ENCODE measurements at regions not wholly inside any gene's neighbourhood (a gene's known extent, or its start where the extent isn't known, plus 50 kb on each side); places are given as distances from the start of the nearest gene placed in this dataset.

DNA sequence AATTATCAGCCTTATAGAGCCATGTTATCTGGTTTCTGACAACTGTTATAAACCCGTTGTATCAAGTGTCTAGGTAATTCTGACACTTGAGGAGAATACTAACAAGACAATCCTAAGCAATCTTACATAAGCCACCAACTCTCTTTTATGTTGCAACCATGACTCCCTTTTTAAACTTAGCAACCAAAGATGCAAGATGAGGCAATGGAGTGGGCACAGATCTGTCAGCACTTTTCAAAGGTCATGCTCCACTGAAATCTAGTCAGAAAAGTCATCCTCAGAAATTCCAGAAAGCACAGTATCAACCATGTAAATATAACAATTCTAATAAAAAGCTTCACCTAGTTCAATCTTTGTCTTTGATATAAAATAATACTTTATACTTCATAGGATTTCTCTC lies 77.0 kb upstream of the SEMA3A start:
- Histone ChIP-seq H3K36me3 (ENCODE audit: insufficient read depth, low read length) (no peaks in the 10 kb centered on the region), H3K4me3 (ENCODE audit: insufficient read depth, low read length) (no peak overlapping the region), H2AFZ (ENCODE audit: low read length) (no peak overlapping the region), H3K27me3 (ENCODE audit: insufficient read depth, low read length) (no peaks in the 10 kb centered on the region), H3K27ac (ENCODE audit: low read depth, low read length) (no peak overlapping the region), H3K9me3 (ENCODE audit: low read depth, low read length) (no peaks in the 10 kb centered on the region), H3K79me2 (ENCODE audit: insufficient read depth, low read length) (no peaks in the 10 kb centered on the region), H4K20me1 (ENCODE audit: insufficient read depth, low read length) (no peaks in the 10 kb centered on the region), H3K4me1 (ENCODE audit: insufficient read depth, low read length) (peaks cover 3% of the 10 kb centered on the region), H3K4me2 (ENCODE audit: insufficient read depth, low read length) (no peak overlapping the region)
- TF ChIP-seq, protein P1, sequence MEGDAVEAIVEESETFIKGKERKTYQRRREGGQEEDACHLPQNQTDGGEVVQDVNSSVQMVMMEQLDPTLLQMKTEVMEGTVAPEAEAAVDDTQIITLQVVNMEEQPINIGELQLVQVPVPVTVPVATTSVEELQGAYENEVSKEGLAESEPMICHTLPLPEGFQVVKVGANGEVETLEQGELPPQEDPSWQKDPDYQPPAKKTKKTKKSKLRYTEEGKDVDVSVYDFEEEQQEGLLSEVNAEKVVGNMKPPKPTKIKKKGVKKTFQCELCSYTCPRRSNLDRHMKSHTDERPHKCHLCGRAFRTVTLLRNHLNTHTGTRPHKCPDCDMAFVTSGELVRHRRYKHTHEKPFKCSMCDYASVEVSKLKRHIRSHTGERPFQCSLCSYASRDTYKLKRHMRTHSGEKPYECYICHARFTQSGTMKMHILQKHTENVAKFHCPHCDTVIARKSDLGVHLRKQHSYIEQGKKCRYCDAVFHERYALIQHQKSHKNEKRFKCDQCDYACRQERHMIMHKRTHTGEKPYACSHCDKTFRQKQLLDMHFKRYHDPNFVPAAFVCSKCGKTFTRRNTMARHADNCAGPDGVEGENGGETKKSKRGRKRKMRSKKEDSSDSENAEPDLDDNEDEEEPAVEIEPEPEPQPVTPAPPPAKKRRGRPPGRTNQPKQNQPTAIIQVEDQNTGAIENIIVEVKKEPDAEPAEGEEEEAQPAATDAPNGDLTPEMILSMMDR (IDR thresholded peaks at IDR 0.05; ENCODE audit: extremely low read depth, low read depth, low read length): no peak
- DNase-seq (ENCODE audit: insufficient read length, low spot score, missing footprints): no peak

DNA sequence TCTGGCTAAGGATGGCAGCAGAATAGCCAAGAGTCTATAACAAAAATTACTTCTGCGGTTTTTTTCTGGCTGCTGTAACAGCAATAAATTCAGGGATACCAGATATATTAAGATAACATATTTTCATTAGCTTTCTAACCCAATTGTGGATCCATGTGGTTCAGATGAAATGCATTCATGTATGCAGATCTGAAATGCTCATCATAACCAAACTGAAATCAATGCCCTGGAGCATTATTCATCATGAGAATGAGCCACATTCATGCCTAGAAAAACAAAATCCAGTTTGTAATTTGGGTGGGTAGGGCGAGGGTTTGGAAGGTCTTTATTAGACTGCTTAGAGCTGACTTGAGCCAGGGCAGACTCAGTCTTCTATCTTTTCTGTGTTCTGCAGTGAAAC lies 69.8 kb upstream of the SEMA3A start:
- H2AFZ ChIP-seq (ENCODE audit: low read length): peak overlapping the region; percentile 26
- no peaks in the 10 kb centered on the region for H3K36me3 ChIP-seq (ENCODE audit: insufficient read depth, low read length)
- H3K9me3 ChIP-seq (ENCODE audit: low read depth, low read length): no peaks in the 10 kb centered on the region
- peak overlapping the region; percentile 11 for H3K27ac ChIP-seq (ENCODE audit: low read depth, low read length)
- TF ChIP-seq, protein P1 (IDR thresholded peaks at IDR 0.05; ENCODE audit: extremely low read depth, low read depth, low read length): no peak
- no peaks in the 10 kb centered on the region for H3K79me2 ChIP-seq (ENCODE audit: insufficient read depth, low read length)
- peak overlapping the region; percentile 34 for H3K4me2 ChIP-seq (ENCODE audit: insufficient read depth, low read length)
- DNase-seq (ENCODE audit: insufficient read length, low spot score, missing footprints): no peak
- no peaks in the 10 kb centered on the region for H3K27me3 ChIP-seq (ENCODE audit: insufficient read depth, low read length)
- peaks cover 9% of the 10 kb centered on the region for H3K4me1 ChIP-seq (ENCODE audit: insufficient read depth, low read length)
- H4K20me1 ChIP-seq (ENCODE audit: insufficient read depth, low read length): no peaks in the 10 kb centered on the region
- no peak overlapping the region for H3K4me3 ChIP-seq (ENCODE audit: insufficient read depth, low read length)

DNA sequence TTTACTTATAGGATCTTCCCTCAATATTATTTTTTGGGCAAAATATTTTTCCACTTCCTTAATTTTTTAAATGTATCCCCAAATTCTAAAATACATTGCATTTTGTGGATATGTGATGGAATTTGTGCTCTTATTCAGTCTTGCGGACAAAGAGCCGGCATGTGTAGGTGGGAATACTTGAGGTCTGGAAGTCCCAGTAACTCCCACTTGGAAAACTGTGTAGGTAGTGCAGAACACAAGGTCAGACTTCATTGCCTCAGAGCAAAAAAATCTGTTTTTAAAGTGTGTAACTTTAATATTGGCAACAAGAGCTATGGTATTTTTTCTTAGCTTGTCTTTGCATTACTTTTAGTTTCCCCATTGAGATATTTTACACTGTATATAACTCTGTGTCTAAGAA lies 68.5 kb upstream of the SEMA3A start:
- Histone ChIP-seq H3K27ac (ENCODE audit: low read depth, low read length) (no peak overlapping the region), H4K20me1 (ENCODE audit: insufficient read depth, low read length) (no peaks in the 10 kb centered on the region), H3K79me2 (ENCODE audit: insufficient read depth, low read length) (no peaks in the 10 kb centered on the region), H3K36me3 (ENCODE audit: insufficient read depth, low read length) (no peaks in the 10 kb centered on the region), H3K4me2 (ENCODE audit: insufficient read depth, low read length) (no peak overlapping the region), H2AFZ (ENCODE audit: low read length) (no peak overlapping the region), H3K4me3 (ENCODE audit: insufficient read depth, low read length) (no peak overlapping the region), H3K4me1 (ENCODE audit: insufficient read depth, low read length) (peaks cover 9% of the 10 kb centered on the region), H3K9me3 (ENCODE audit: low read depth, low read length) (no peaks in the 10 kb centered on the region), H3K27me3 (ENCODE audit: insufficient read depth, low read length) (no peaks in the 10 kb centered on the region)
- no peak for DNase-seq (ENCODE audit: insufficient read length, low spot score, missing footprints)
- TF ChIP-seq, protein P1 (IDR thresholded peaks at IDR 0.05; ENCODE audit: extremely low read depth, low read depth, low read length): no peak

DNA sequence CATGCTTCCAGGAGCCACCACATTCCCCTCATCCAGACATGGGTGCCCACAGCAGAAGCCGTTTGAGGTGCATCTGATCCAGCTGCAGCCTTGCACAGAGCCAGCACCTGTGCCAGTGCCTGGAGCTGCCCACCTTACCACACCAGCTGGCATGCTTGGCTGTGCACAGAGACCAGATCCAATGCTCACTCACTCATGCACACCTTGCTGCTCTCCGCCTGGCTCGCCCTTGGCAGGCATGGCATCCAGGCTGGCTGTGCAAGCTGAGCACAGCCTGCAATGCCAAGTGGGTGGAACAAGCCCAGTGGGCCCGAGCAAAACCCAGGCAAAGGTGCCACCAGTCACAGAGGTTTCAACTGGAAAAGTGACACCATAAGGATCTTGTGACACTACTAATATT lies 66.9 kb upstream of the SEMA3A start:
- Histone ChIP-seq H2AFZ (ENCODE audit: low read length) (no peak overlapping the region), H3K4me2 (ENCODE audit: insufficient read depth, low read length) (no peak overlapping the region), H4K20me1 (ENCODE audit: insufficient read depth, low read length) (no peaks in the 10 kb centered on the region), H3K4me3 (ENCODE audit: insufficient read depth, low read length) (no peak overlapping the region), H3K9me3 (ENCODE audit: low read depth, low read length) (no peaks in the 10 kb centered on the region), H3K27ac (ENCODE audit: low read depth, low read length) (no peak overlapping the region), H3K79me2 (ENCODE audit: insufficient read depth, low read length) (no peaks in the 10 kb centered on the region), H3K27me3 (ENCODE audit: insufficient read depth, low read length) (no peaks in the 10 kb centered on the region), H3K4me1 (ENCODE audit: insufficient read depth, low read length) (peaks cover 9% of the 10 kb centered on the region), H3K36me3 (ENCODE audit: insufficient read depth, low read length) (no peaks in the 10 kb centered on the region)
- no peak for DNase-seq (ENCODE audit: insufficient read length, low spot score, missing footprints)
- TF ChIP-seq, protein P1 (IDR thresholded peaks at IDR 0.05; ENCODE audit: extremely low read depth, low read depth, low read length): no peak
